ENCODE measurements at regions not wholly inside any gene's neighbourhood (a gene's known extent, or its start where the extent isn't known, plus 50 kb on each side); places are given as distances from the start of the nearest gene placed in this dataset.

DNA sequence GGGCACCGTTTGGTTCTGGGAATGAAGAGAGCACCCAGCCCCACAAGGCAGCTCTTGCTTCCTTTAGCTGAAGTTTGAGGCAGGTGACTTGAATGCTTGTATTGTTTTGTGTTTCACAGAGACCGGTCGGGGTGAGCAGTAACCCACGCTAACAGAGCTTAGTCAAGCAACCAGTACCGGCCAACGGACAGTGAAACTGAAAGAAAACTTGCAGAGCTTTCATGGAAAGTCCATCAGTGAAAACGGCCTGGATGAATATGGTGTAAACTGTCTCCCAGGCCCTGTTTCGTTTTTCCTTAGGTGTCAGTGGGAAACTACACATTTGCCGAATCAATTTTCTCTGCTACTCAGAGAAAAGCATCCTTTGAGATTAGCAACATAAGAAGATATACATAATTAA, 101.1 kb downstream of the LYZL1 start:
- DNase-seq = peak; percentile 6
- Histone ChIP-seq H3K27me3 (ENCODE audit: control insufficient read depth, insufficient read depth, low read length) (peaks cover 36% of the 10 kb centered on the region), H2BK5ac (ENCODE audit: low read depth, low read length, poor library complexity, severe bottlenecking) (no peak overlapping the region), H4K8ac (ENCODE audit: low read depth in 2 of 2, low read length in 2 of 2) (no peak overlapping the region), H4K91ac (ENCODE audit: insufficient read depth, low read depth, low read length) (no peak overlapping the region), H3K79me1 (ENCODE audit: low read depth in 1 of 2, low read length in 2 of 2) (no peaks in the 10 kb centered on the region), H2AK9ac (replicated peaks; ENCODE audit: low read depth, low read length, poor library complexity) (no peak overlapping the region), H3K27ac (ENCODE audit: insufficient read depth, low read length) (no peak overlapping the region), H3K18ac (ENCODE audit: low read depth, low read length) (no peak overlapping the region), H2BK20ac (ENCODE audit: low read depth, low read length) (no peak overlapping the region), H2AFZ (replicated peaks; ENCODE audit: low read length, poor library complexity) (no peak overlapping the region), H3K4me3 (ENCODE audit: insufficient read depth, low read depth, low read length) (no peak overlapping the region), H3K4ac (ENCODE audit: low read depth, low read length) (no peak overlapping the region), H3K9me3 (ENCODE audit: control insufficient read depth, insufficient read depth, low read length) (no peaks in the 10 kb centered on the region), H2BK120ac (ENCODE audit: low read depth, low read length) (no peak overlapping the region), H3K9ac (ENCODE audit: low read depth, low read length) (no peak overlapping the region), H4K5ac (ENCODE audit: low read depth, low read length) (no peak overlapping the region), H3K23ac (ENCODE audit: low read depth, low read length) (no peak overlapping the region), H2AK5ac (ENCODE audit: low read depth, low read length) (no peak overlapping the region), H3K56ac (ENCODE audit: extremely low read depth, insufficient read depth, low read length) (no peak overlapping the region), H3K4me2 (ENCODE audit: low read depth, low read length) (no peak overlapping the region), H3K14ac (replicated peaks; ENCODE audit: low read depth, low read length) (no peak overlapping the region), H3K4me1 (ENCODE audit: control insufficient read depth, insufficient read depth, low read length) (no peaks in the 10 kb centered on the region), H3K9me1 (ENCODE audit: insufficient read depth, low read length) (no peaks in the 10 kb centered on the region), H2BK15ac (ENCODE audit: low read depth, low read length) (no peak overlapping the region; the same call in 2 of the 3 replicates), H4K20me1 (ENCODE audit: insufficient read depth, low read length) (no peaks in the 10 kb centered on the region), H3K36me3 (ENCODE audit: control insufficient read depth, insufficient read depth, low read length) (no peaks in the 10 kb centered on the region)
- dilution Hi-C loops (cut with HindIII; ENCODE audit: low sequenced_read_pairs, unreplicated experiment) (no loop called here), intact Hi-C loops (cut with micrococcal nuclease) (loop anchor here (5.0 kb wide), 1 partner anchor 763 kb away; no protein-coding TSS in a partner anchor), in situ Hi-C loops (cut with MboI; ENCODE audit: low sequenced_read_pairs) (no loop called here)
- TF ChIP-seq FOS (IDR thresholded peaks at IDR 0.05; ENCODE audit: low read depth, low read length) (no peak), MAZ (IDR thresholded peaks at IDR 0.05; ENCODE audit: borderline replicate concordance, low read depth, low read length) (no peak)
- no peak for ATAC-seq (ENCODE audit: low read depth)
- no TSS peak for BruUV-seq (replicated peaks)
- CTCF ChIA-PET = interaction anchor here (1.0 kb wide), 1 partner anchor 12 kb away, joined by 3 read pairs; no protein-coding TSS in a partner anchor
- 100% methylated on average over 1 of the region's 9 CpGs; no CpG with 5 or more reads in 1 of the 2 experiments for WGBS, 2 experiments (ENCODE audit: extremely low coverage in 2 of 2, insufficient read length in 1 of 2)
- POLR2A ChIA-PET (ENCODE audit: unreplicated experiment) = no interaction called here

Data from IMR-90 (cell line).